Left kidney (tissue), 1 donor: ENCODE measurements at regions not wholly inside any gene's neighbourhood (a gene's known extent, or its start where the extent isn't known, plus 50 kb on each side); places are given as distances from the start of the nearest gene placed in this dataset.
"Not testable (repeated sequence)": the region's sequence is repeated elsewhere in the genome, so short reads cannot be mapped to it uniquely, and the experiment has no call there.

Experiments
- DNase-seq: peaks from one replicate; pipeline ENCODE4 v3.0.0-alpha.2; 2013

DNA sequence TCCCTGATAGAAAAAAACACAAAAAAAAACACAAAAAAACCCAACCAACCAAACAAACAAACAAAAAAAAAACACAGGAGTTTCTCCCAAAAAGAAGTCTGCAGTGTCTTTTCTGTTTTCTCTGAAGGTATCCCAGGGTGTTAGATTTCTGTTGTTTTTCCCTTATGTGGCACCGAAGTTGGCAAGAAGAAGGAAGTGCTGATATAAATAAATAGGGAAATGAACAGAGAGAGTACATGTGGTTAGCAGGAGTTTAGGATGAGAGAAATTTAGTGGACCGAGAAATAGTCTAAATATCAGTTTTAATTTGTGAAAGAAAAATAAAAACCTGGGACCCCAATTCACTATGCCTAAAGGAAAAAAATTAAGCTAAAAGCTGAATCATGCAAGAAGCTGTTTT, 287.0 kb upstream of the SGCG start:
- DNase-seq: no peak

DNA sequence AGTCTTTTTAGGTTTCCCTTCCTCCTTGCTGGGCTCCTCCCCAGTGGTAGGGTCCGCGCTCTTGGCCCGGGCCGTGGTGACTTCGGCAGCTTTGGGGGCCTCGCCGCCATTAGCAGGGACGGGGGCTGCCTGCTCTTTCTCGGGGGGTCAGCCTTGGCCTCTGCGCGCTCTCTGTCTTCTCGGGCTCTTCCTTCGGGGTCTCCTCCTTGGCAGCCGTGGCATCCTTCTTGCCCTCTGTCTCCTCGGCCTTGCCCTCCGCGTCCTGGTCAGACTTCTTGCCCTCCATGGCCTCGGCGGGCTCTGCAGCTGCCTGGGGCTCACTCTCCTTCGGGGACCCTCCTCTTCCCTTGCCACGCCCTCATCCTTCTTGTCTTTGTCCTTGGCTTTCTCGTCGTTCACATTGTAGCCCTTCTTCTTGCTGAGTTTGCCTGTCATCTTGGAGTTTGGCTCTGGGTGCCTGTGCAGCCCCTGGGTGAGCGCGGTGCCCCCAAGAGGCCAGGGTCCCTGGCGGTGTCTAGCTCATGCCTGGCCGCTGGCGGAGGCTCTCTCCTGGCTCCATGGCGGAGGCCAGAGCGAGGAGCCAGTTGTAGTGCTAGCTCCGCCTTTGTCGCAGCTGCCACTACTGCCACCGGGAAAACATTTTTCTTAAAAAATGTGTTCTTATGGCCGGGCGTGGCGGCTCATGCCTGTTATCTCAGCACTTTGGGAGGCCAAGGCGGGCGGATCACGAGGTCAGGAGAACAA, 283.0 kb upstream of the SGCG start:
- no peak for DNase-seq

- not testable (repeated sequence) for DNase-seq
Measured at GRCh38 chr13:22900416-22900951, 280.3 kb upstream of the SGCG start.

DNA sequence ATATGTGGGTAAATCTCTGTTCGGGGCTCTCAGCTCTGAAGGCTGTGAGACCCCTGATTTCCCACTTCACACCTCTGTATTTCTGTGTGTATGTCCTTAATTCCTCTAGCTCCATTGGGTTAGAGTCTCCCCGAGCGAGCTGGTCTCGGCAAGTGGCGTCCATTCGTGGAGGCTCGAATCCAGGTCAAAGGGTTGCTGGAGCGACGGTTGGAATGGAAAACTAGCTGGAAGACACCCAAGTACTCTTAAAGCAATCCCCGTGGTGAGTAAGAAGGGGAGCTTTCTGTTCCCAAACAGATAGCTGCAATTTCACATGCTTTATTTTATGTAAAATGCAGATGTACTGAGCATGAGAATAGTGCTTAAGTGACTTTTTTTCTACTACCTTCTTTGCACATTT, 277.5 kb upstream of the SGCG start:
- DNase-seq: no peak

GRCh38 chr13:22903925-22904324, 276.9 kb upstream of the SGCG start:
- no peak for DNase-seq

- DNase-seq: peak; percentile 52
Measured at GRCh38 chr13:22915442-22916082, 265.2 kb upstream of the SGCG start.

DNA sequence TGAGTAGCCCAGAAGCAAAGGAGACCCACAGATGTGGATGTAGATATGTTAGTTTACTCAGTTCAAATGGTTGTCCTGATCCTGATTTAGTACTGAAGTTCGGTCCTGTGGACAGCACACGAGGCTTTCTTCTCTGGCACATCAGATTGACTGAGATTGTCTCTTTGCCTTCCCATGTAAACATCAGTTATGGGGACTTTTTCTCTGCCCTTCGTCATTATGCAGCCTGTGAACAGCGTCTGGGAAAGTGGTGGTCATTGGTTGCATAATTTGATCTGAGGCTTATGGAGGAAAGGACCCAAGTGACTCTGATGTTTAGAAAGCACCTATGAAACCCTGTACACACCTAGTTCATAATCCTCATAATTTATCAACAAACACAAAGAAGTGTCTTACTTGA, 264.5 kb upstream of the SGCG start:
- DNase-seq: not testable (repeated sequence)

- DNase-seq: no peak
Measured at GRCh38 chr13:22925881-22926747, 254.7 kb upstream of the SGCG start.

DNA sequence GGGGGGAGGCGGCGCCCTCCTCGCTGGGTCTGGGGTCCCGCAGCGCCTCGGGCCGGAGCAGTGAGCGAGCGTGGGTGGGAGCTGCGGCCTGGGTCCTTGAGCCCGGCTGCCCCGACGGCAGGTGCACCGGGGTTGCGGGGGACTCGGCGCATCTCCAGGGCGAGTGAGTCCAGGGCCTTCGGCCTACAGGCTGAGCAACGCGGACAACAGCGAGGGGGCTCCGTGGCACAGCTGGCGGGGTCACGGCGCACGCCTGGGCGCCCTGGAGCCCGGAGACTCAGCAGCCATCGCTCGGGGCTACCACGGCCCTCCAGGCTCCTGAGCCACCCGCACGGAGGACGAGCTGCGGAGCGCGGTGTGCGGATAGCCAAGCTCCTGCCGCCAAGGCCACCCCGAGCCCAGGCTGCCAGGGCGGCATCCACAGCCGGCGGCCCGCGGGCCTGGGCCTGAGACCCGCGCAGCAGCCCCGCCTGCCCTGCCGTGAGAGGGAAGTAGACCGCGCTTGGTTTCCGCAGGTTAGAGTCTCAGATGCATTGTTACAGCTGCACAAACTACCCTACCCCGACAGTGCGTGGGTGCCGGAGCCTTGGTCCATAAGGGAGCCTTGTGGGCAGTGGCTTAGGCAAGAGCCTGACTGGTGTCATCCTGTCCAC, 253.9 kb upstream of the SGCG start:
- DNase-seq: no peak

DNA sequence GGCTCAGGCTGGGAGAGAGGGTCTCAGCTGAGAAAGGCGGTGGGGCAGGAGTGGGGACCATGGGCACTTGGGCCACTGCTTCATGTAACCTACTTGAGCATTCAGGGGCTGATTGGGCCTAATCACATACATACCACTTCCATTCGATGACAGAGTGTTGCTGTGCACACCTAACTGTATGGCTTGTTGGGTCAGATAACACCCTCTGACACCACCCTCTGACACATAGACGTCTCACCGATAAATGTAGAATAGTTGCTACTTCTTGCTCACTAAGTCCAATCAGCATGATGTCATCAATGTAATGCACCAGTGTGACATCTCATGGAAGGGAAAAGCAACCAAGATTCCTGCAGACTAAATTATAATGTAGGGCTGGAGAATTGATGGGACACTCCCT, 252.9 kb upstream of the SGCG start:
- DNase-seq: not testable (repeated sequence)

DNA sequence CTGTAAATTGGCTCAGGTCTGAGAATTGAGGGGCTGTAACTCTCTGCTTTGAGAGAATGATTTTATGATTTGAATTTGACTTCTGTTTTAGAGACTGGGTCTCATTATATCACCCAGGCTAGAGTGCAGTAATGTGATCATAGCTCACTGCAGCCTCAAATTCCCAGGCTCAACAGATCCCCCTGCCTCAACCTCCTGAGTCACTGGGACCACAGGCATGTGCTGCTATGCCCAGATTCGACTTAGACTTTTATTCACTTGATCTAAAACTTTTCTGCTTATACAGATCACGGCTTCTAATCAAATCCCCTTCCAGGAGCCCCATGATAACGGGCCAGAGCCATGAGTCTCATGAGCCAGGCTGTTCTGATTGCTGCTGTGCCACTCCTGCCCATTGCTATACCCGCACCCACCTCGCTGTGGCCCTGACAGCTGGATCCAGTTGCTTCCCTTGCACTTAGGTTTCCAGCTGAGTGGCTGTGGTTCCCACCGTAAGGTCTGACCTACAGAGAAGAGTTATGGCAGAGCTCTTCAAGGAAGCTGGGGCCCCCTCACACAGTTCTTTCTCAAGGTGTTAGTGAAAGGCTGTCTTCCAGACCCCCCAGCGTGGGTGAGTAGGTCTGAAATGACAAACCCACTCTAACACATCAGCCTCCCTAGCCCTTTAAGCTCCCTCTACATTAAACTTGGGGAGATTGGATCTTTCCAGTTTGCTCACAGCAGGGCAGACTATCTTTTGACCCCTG, 251.2 kb upstream of the SGCG start:
- no peak for DNase-seq

DNA sequence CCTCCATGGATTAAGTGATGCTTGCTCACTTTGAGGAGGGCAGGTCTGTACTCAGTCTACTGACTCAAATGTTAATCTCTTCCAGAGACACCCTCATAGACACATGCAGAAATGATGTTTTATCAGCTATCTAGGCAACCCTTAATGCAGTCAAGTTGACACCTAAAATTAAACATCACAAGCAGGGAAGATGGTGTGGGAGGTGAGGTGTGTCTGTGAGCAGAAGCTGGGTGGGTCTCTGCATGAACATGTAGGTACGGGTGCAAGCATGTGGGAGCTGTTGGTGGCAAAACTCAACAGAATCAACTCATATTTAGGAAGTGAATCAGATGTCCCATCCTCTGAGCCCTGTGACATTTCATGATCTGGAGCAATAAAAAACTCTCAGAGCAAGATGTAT, 249.2 kb upstream of the SGCG start:
- DNase-seq: no peak

- DNase-seq: not testable (repeated sequence)
Measured at GRCh38 chr13:22932632-22933412, 248.0 kb upstream of the SGCG start.

- DNase-seq: no peak
Measured at GRCh38 chr13:22933571-22934181, 247.1 kb upstream of the SGCG start.

DNA sequence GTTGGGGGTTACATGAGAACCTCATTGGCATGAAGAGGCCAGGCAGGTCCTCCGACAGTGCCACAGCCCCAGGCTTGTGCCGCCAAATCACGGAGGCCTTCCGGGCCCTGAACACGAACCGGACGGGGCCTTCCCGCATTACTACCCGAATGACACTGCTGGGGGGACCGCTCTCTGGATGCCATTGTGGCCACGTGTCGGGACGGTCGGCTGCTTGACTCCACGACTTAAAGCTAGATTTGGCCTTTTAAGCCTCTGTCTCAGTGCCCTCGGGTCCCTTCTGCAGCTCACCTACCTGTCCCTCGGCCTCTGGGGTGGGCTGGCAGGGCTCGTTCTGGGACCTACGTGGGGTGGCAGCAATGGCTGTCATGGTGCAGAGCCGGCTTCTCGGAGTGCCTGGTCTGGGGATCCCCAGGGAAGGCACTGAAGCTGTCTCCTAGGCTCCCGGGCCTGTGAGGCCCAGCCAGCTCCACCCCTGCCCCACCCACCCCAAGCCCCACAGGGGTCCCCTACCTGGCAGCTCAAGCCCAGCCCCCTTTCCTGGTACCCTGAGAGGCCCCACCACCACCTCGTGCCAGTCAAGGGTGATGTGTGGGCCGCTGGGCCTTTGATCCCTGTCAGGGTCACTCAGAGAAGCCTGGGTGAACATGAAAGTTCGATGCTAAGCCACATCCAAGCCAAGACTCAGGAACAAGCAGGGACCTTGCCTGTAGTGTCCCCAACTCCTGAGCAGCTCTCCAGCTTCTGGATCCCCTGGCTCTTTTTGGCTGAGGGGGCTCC, 245.8 kb upstream of the SGCG start:
- no peak for DNase-seq

- no peak for DNase-seq
Measured at GRCh38 chr13:22936228-22936627, 244.6 kb upstream of the SGCG start.

DNA sequence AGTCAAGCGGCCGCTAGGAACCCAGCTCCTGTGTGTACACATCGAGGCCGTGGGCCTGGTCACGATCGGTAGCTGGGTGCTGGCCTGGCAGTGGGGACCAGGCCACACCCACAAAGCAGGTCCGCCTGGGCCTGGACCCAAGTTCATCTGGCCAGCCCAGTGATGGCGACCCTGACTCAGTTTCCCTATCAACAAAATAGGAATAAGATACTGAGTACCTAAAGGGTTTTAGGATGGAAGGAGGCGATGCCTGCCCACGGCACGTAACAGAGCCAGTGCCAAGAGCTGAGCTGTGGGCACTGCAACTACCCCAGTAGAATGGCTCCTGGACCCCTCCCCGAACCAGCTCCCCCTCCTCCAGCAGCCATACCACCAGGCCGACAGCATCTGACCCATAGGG, 243.5 kb upstream of the SGCG start:
- no peak for DNase-seq

GRCh38 chr13:22937953-22938352, 242.8 kb upstream of the SGCG start:
- no peak for DNase-seq

- DNase-seq: no peak
Measured at GRCh38 chr13:22938576-22938975, 242.2 kb upstream of the SGCG start.
